DOHH2 (cell line): ENCODE measurements at regions not wholly inside any gene's neighbourhood (a gene's known extent, or its start where the extent isn't known, plus 50 kb on each side); places are given as distances from the start of the nearest gene placed in this dataset.

ENCODE experiments used
- H3F3A ChIP-seq: fragments of 200-600 bp; sonication (generic), shearing (Covaris generic); 2 replicates; pipeline ENCODE4 v1.6.0; 2016; ENCODE audit warnings: antibody characterized with exemption, mild to moderate bottlenecking; ENCODE audit not compliant: control insufficient read depth, insufficient read depth
- H3K27ac ChIP-seq: fragments of 200-600 bp; sonication (generic); 2 replicates; pipeline ENCODE4 v1.5.1; 2014; ENCODE audit warnings: low read depth, mild to moderate bottlenecking, low read length, moderate library complexity
- H3K27me3 ChIP-seq: fragments of 200-600 bp; sonication (generic); 2 replicates; pipeline ENCODE4 v1.6.1; 2014; ENCODE audit warnings: mild to moderate bottlenecking, low read length, mixed read lengths; ENCODE audit not compliant: control insufficient read depth
- H3K36me3 ChIP-seq: fragments of 200-600 bp; sonication (generic); 2 replicates; pipeline ENCODE4 v1.6.1; 2014; ENCODE audit warnings: mild to moderate bottlenecking, low read length, moderate library complexity, mixed read lengths; ENCODE audit not compliant: control insufficient read depth
- H3K4me1 ChIP-seq: fragments of 200-600 bp; sonication (generic); 2 replicates; pipeline ENCODE4 v1.6.1; 2014; ENCODE audit warnings: mild to moderate bottlenecking, low read length, mixed read lengths; ENCODE audit not compliant: control insufficient read depth
- H3K4me2 ChIP-seq: fragments of 200-600 bp; sonication (generic); 2 replicates; pipeline ENCODE4 v1.6.0; 2014; ENCODE audit warnings: mild to moderate bottlenecking, low read length, moderate library complexity
- H3K4me3 ChIP-seq: fragments of 200-600 bp; sonication (generic); 2 replicates; pipeline ENCODE4 v1.5.1; 2014; ENCODE audit warnings: mild to moderate bottlenecking, low read length, mixed read lengths
- H3K79me2 ChIP-seq: fragments of 200-600 bp; sonication (generic); 2 replicates; pipeline ENCODE4 v1.6.1; 2014; ENCODE audit warnings: mild to moderate bottlenecking, low read length, mixed read lengths; ENCODE audit not compliant: control insufficient read depth
- H3K9me2 ChIP-seq: fragments of 200-600 bp; sonication (generic); replicated peaks from 2 replicates; pipeline ENCODE4 v1.6.1; 2014; ENCODE audit warnings: mild to moderate bottlenecking, low read length, mixed read lengths; ENCODE audit not compliant: control insufficient read depth
- H3K9me3 ChIP-seq: fragments of 200-600 bp; sonication (generic); 2 replicates; pipeline ENCODE4 v1.6.1; 2014; ENCODE audit warnings: antibody characterized with exemption, low read length, mixed read lengths; ENCODE audit not compliant: control insufficient read depth, insufficient read depth
- H4K20me1 ChIP-seq: fragments of 200-600 bp; sonication (generic); 2 replicates; pipeline ENCODE4 v1.6.0; 2014; ENCODE audit warnings: low read depth, mild to moderate bottlenecking, antibody characterized with exemption, low read length, moderate library complexity; ENCODE audit not compliant: control insufficient read depth, insufficient read depth
- EZH2phosphoT487 ChIP-seq: fragments of 200-600 bp; sonication (generic); IDR thresholded peaks from 2 replicates; pipeline ENCODE4 v1.6.1; 2017; ENCODE audit warnings: borderline replicate concordance, mild to moderate bottlenecking, antibody characterized with exemption, low read length, moderate library complexity, mixed read lengths
- TF ChIP-seq, protein P1 (sequence below): fragments of 200-600 bp; sonication (generic); IDR thresholded peaks from one replicate; pipeline ENCODE4 v1.5.1; 2014; ENCODE audit warnings: antibody characterized with exemption, mild to moderate bottlenecking, low read depth, low read length; ENCODE audit not compliant: poor library complexity, severe bottlenecking

DNA sequence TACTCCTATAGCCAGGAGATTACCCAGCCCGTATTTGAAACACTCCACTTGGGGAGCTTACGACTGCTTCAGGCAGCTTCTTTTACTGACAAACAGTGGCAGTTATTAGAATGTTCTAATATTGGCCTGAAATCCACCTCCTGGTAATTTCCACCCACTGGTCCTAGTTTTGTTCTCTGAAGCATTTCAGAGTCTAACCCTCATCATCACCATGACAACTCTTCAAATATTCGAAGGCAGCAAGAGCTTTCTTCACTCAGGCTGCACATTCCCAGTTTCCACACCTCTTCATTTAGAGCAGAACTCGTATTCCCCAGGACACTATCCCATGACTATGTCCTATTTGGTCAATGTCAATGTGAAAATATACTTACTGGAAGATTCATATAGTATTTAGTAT, 325.6 kb downstream of the UBE3D start:
- no peak overlapping the region for H3K4me3 ChIP-seq
- H3K9me2 ChIP-seq = no peaks in the 10 kb centered on the region
- peaks cover 5% of the 10 kb centered on the region; the same call in 1 of the 2 replicates for H3K27me3 ChIP-seq
- H3F3A ChIP-seq = no peaks in the 10 kb centered on the region
- no peaks in the 10 kb centered on the region for H3K79me2 ChIP-seq
- H3K4me1 ChIP-seq = no peaks in the 10 kb centered on the region
- H3K4me2 ChIP-seq = no peak overlapping the region
- no peak overlapping the region for H3K27ac ChIP-seq
- TF ChIP-seq, protein P1, sequence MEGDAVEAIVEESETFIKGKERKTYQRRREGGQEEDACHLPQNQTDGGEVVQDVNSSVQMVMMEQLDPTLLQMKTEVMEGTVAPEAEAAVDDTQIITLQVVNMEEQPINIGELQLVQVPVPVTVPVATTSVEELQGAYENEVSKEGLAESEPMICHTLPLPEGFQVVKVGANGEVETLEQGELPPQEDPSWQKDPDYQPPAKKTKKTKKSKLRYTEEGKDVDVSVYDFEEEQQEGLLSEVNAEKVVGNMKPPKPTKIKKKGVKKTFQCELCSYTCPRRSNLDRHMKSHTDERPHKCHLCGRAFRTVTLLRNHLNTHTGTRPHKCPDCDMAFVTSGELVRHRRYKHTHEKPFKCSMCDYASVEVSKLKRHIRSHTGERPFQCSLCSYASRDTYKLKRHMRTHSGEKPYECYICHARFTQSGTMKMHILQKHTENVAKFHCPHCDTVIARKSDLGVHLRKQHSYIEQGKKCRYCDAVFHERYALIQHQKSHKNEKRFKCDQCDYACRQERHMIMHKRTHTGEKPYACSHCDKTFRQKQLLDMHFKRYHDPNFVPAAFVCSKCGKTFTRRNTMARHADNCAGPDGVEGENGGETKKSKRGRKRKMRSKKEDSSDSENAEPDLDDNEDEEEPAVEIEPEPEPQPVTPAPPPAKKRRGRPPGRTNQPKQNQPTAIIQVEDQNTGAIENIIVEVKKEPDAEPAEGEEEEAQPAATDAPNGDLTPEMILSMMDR = no peak
- no peak for TF ChIP-seq EZH2phosphoT487
- no peaks in the 10 kb centered on the region for H3K9me3 ChIP-seq
- H3K36me3 ChIP-seq = no peaks in the 10 kb centered on the region
- H4K20me1 ChIP-seq = no peaks in the 10 kb centered on the region

- Histone ChIP-seq H3K4me2 (no peak overlapping the region), H3K4me1 (no peaks in the 10 kb centered on the region), H3K27me3 (peaks cover 5% of the 10 kb centered on the region; the same call in 1 of the 2 replicates), H3K27ac (no peak overlapping the region), H3F3A (no peaks in the 10 kb centered on the region), H4K20me1 (no peaks in the 10 kb centered on the region), H3K4me3 (no peak overlapping the region), H3K9me3 (no peaks in the 10 kb centered on the region), H3K79me2 (no peaks in the 10 kb centered on the region), H3K9me2 (no peaks in the 10 kb centered on the region), H3K36me3 (no peaks in the 10 kb centered on the region)
- TF ChIP-seq, protein P1 = no peak
- TF ChIP-seq EZH2phosphoT487 = no peak
These were observed 324.2 kb downstream of the UBE3D start for GRCh38 chr6:82741325-82741995.

DNA sequence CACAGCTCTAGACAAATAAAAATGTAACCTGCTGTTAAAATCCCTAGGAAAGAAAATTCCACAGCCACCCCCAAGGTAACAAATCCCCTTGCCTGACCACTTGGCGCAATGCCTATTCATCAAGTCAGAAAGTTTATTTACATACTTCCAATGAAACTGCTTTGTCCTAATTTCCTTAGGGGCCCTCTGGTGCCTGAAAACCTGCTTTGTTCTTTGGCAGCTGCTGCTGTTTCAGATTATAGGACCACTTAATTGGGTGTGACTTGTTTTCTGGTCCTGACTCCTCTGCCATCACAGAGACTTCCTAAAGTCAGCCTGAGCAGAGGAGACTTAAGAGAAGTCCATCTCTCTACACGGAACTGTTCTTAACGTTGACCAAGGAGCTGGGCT, 323.6 kb downstream of the UBE3D start:
- Histone ChIP-seq H3K36me3 (no peaks in the 10 kb centered on the region), H3F3A (no peaks in the 10 kb centered on the region), H3K27me3 (peaks cover 5% of the 10 kb centered on the region; the same call in 1 of the 2 replicates), H4K20me1 (no peaks in the 10 kb centered on the region), H3K4me2 (no peak overlapping the region), H3K9me3 (no peaks in the 10 kb centered on the region), H3K4me1 (no peaks in the 10 kb centered on the region), H3K27ac (no peak overlapping the region), H3K4me3 (no peak overlapping the region), H3K79me2 (no peaks in the 10 kb centered on the region), H3K9me2 (no peaks in the 10 kb centered on the region)
- TF ChIP-seq, protein P1 = no peak
- TF ChIP-seq EZH2phosphoT487 = no peak
